Skeletal muscle satellite cell (primary cell): ENCODE measurements at regions not wholly inside any gene's neighbourhood (a gene's known extent, or its start where the extent isn't known, plus 50 kb on each side); places are given as distances from the start of the nearest gene placed in this dataset.

Experiments used
- H3K27me3 ChIP-seq: 2 replicates; pipeline ENCODE4 v1.7.0; 2013; ENCODE audit warnings: low read length; ENCODE audit not compliant: control insufficient read depth, insufficient read depth
- H3K36me3 ChIP-seq: 2 replicates; pipeline ENCODE4 v1.7.0; 2013; ENCODE audit warnings: mild to moderate bottlenecking, control low read depth, low read length; ENCODE audit not compliant: insufficient read depth
- H3K4me1 ChIP-seq: 2 replicates; pipeline ENCODE4 v1.7.0; 2013; ENCODE audit warnings: low read length; ENCODE audit not compliant: control insufficient read depth, insufficient read depth
- H3K4me2 ChIP-seq: 2 replicates; pipeline ENCODE4 v1.7.0; 2013; ENCODE audit warnings: mild to moderate bottlenecking, low read length
- H3K4me3 ChIP-seq: 2 replicates; pipeline ENCODE4 v1.7.0; 2013; ENCODE audit warnings: low read length
- H3K9ac ChIP-seq: 2 replicates; pipeline ENCODE4 v1.7.0; 2013; ENCODE audit warnings: mild to moderate bottlenecking, low read depth, low read length, moderate library complexity
- H3K9me3 ChIP-seq: replicated peaks from 2 replicates; pipeline ENCODE4 v1.7.0; 2013; ENCODE audit warnings: mild to moderate bottlenecking, control low read depth, low read length

- Histone ChIP-seq H3K9ac (no peak overlapping the region), H3K9me3 (no peaks in the 10 kb centered on the region), H3K36me3 (no peaks in the 10 kb centered on the region), H3K4me1 (peaks cover 14% of the 10 kb centered on the region), H3K27me3 (no peaks in the 10 kb centered on the region), H3K4me3 (no peak overlapping the region), H3K4me2 (no peak overlapping the region)
Measured at GRCh38 chr10:9786576-9786975, 1231.1 kb upstream of the CELF2 start.

DNA sequence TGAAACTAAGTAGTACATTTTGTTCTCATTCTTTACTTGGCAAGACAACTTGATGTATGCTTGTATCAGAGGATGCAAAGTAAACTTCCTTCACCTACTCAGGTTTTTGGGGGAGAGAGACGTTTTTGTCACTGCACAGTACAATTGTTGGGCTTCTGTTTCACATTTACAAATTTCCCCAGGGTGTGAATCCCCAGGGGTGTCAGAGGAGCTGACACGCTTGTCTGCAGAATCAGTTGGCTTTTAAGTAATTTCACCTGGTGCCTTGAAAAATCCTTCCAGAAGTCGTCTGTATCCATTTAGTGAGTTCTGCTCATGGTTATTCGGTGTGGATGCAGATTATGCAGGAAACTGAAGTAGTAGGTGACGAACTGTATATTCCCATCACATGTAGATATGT lies 1227.7 kb upstream of the CELF2 start:
- no peaks in the 10 kb centered on the region for H3K36me3 ChIP-seq
- no peak overlapping the region for H3K9ac ChIP-seq
- no peaks in the 10 kb centered on the region for H3K9me3 ChIP-seq
- H3K4me2 ChIP-seq: no peak overlapping the region
- H3K27me3 ChIP-seq: no peaks in the 10 kb centered on the region
- no peak overlapping the region for H3K4me3 ChIP-seq
- peaks cover 13% of the 10 kb centered on the region for H3K4me1 ChIP-seq

GRCh38 chr10:9792181-9792580 lies 1225.5 kb upstream of the CELF2 start:
- Histone ChIP-seq H3K4me3 (no peak overlapping the region), H3K27me3 (no peaks in the 10 kb centered on the region), H3K4me2 (no peak overlapping the region), H3K9ac (no peak overlapping the region), H3K4me1 (peaks cover 6% of the 10 kb centered on the region), H3K36me3 (no peaks in the 10 kb centered on the region), H3K9me3 (no peaks in the 10 kb centered on the region)

GRCh38 chr10:9796564-9796963 lies 1221.1 kb upstream of the CELF2 start:
- Histone ChIP-seq H3K4me2 (no peak overlapping the region), H3K36me3 (no peaks in the 10 kb centered on the region), H3K27me3 (no peaks in the 10 kb centered on the region), H3K4me1 (peaks cover 6% of the 10 kb centered on the region), H3K9me3 (no peaks in the 10 kb centered on the region), H3K9ac (no peak overlapping the region), H3K4me3 (no peak overlapping the region)

DNA sequence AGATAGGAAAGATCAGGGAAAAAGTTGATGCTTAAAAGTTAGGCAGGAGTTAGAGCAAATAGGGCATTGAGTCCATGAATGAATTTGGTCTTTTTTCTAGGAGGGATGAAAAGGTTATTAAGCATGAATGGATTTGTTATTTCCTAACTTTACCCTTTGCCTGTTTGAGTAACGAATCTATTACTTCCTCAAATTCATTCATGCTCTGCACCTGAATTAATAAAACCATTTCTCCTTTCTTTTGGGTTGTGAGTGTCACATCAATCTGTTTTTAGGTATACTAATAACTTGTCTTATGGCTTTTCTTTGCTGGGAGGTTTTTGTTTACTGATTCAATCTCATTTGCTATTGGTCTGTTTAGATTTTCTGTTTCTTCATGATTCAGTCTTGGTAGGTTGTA lies 1217.7 kb upstream of the CELF2 start:
- Histone ChIP-seq H3K27me3 (no peaks in the 10 kb centered on the region), H3K4me1 (no peaks in the 10 kb centered on the region), H3K4me2 (no peak overlapping the region), H3K9ac (no peak overlapping the region), H3K9me3 (no peaks in the 10 kb centered on the region), H3K36me3 (no peaks in the 10 kb centered on the region), H3K4me3 (no peak overlapping the region)

- no peaks in the 10 kb centered on the region for H3K9me3 ChIP-seq
- no peak overlapping the region for H3K9ac ChIP-seq
- no peak overlapping the region for H3K4me2 ChIP-seq
Measured at GRCh38 chr10:9800571-9800970, 1217.1 kb upstream of the CELF2 start.

DNA sequence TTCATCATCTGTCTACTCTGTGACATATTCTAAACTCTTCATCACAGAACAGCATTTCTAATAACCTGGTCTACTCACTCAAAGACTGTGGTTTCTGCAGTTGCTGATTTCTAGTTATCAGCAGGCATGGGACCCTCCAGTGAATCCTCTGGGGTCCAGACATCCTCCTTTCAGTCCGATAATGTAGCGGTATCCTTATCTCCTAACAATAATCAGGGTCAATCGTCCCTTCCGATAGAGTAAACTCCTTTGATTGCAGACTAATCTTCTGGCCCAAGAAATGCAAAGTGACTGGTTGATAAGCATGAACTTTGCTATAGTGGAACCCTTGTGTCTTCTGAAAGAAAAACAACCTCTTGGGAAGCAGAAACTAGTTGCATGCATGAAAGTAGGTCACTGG lies 1209.8 kb upstream of the CELF2 start:
- Histone ChIP-seq H3K4me1 (no peaks in the 10 kb centered on the region), H3K9ac (no peak overlapping the region), H3K27me3 (no peaks in the 10 kb centered on the region), H3K4me2 (no peak overlapping the region), H3K36me3 (no peaks in the 10 kb centered on the region), H3K4me3 (no peak overlapping the region), H3K9me3 (no peaks in the 10 kb centered on the region)

More at GRCh38 chr10:9800571-9800970, 1217.1 kb upstream of the CELF2 start:
- no peaks in the 10 kb centered on the region for H3K27me3 ChIP-seq
- H3K4me1 ChIP-seq: no peaks in the 10 kb centered on the region
- H3K4me3 ChIP-seq: no peak overlapping the region
- H3K36me3 ChIP-seq: no peaks in the 10 kb centered on the region

DNA sequence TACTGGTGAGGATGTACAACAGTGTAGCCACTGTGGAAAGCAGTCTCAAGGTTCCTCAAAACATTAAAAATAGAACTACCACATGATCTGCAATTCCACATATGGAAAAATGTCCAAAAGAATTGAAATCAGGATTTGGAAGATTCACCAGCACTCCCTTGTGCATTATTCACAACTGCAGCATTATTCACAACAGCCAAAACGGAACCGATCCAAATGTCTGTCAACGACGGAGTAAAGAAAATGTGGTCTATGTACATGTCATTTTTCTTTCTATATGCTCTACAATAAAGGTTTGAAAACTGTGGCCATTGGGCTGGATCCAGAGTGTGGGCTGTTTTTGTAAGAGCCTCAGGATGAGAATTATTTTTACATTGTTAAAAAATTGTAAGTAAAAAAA lies 1206.1 kb upstream of the CELF2 start:
- Histone ChIP-seq H3K4me1 (peaks cover 12% of the 10 kb centered on the region), H3K27me3 (no peaks in the 10 kb centered on the region), H3K9me3 (no peaks in the 10 kb centered on the region), H3K4me3 (no peak overlapping the region), H3K9ac (no peak overlapping the region), H3K36me3 (no peaks in the 10 kb centered on the region), H3K4me2 (no peak overlapping the region)

DNA sequence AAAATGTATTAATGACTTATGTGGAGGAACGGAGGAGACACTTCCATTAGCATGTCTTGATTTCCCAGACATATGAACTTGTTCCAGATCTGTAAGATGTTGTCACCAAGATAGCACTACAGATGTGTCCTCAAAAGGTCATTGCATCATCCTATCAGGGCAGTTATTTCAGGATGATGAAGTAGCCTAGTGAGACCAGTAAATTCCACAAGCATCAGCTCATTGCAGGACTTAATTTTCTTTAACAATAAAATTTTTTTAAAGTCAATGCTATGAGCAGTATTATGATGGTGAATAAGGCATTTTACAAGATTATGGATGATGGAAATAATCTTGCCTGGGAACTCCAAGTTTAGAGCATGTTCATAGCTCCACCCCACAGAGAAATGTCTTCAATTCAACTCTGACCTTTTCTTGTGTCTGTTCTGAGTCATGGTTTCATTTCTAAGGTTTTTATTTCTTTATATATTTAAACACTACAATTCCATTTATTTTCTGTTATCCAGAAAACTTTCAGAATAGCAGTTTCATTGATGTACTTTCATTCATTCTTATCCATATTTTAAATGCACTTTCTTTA lies 1203.3 kb upstream of the CELF2 start:
- Histone ChIP-seq H3K9me3 (no peaks in the 10 kb centered on the region), H3K36me3 (no peaks in the 10 kb centered on the region), H3K4me3 (no peak overlapping the region), H3K4me1 (peaks cover 12% of the 10 kb centered on the region), H3K4me2 (peak overlapping the region; percentile 12), H3K9ac (peak overlapping the region; percentile 48), H3K27me3 (no peaks in the 10 kb centered on the region)

DNA sequence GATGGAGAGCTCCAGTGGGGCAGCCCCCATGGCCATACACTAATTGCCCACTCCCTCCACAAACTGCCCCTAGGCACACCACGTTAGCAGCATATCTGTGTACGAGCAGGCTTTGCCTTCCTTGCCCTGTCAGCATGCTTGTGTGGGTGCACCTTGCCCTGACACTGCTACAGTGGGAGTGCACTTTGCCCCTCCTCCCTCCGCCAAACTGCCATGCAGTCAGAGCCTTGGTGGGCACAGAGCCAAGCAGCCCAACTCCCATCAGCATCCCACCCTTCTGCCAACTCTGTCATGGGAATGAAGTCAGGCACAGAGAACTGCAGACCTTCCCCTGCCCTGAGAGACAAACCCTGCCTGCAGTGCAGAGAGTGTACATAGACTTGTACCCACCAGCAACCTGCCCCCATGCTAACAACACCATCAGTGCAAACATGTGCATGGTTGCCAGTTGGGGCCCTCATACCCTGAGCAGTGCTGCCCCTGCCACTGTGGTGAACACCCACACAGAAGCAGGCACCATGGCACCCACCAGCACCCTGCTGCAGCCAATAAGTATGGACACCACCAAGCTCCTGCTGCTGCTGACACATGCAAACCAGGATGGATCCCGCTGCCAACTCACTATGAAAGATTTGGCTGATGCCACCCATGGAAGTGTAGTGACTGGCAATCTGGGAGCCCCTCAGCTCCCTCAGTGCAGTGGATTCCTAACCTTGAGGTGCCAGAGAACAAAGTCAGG lies 1197.7 kb upstream of the CELF2 start:
- no peak overlapping the region for H3K4me2 ChIP-seq
- H3K27me3 ChIP-seq: no peaks in the 10 kb centered on the region
- no peaks in the 10 kb centered on the region for H3K9me3 ChIP-seq
- no peak overlapping the region for H3K4me3 ChIP-seq
- peaks cover 6% of the 10 kb centered on the region for H3K4me1 ChIP-seq
- no peak overlapping the region for H3K9ac ChIP-seq
- no peaks in the 10 kb centered on the region for H3K36me3 ChIP-seq

GRCh38 chr10:9823268-9823930 lies 1194.3 kb upstream of the CELF2 start:
- Histone ChIP-seq H3K4me3 (no peak overlapping the region), H3K4me1 (peaks cover 4% of the 10 kb centered on the region), H3K4me2 (no peak overlapping the region), H3K9ac (no peak overlapping the region), H3K36me3 (no peaks in the 10 kb centered on the region), H3K9me3 (no peaks in the 10 kb centered on the region), H3K27me3 (no peaks in the 10 kb centered on the region)
